ENCODE measurements at regions not wholly inside any gene's neighbourhood (a gene's known extent, or its start where the extent isn't known, plus 50 kb on each side); places are given as distances from the start of the nearest gene placed in this dataset.

DNA sequence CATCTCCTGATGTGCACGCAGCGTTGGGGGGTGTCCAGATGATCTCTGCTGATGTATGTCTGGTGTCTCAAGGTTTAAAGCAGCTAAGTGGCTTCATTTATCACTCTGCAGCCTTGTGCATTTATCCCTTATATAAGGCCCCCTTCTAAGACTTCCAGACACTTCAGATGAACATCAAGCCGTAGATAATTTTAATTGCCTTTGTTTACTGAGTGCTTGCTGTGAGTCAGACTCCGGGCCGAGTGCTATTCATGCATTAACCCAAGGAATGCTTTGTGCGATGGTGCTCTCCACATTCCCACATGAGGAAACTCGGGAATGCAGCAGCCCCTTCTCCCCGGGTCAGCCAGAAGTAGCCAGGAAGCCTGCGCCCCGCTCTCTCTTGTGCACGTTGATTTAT is 328.6 kb upstream of the COBL start:
- TF ChIP-seq EZH2 (IDR thresholded peaks at IDR 0.05) (no peak), POLR2AphosphoS5 (IDR thresholded peaks at IDR 0.05; ENCODE audit: borderline replicate concordance, low read depth, low read length) (no peak), FOXP2 (optimal IDR thresholded peaks at IDR 0.05; ENCODE audit: control extremely low read depth, extremely low read length, insufficient read depth) (no peak)
